Ovary (tissue), 7 donors: ENCODE measurements at regions not wholly inside any gene's neighbourhood (a gene's known extent, or its start where the extent isn't known, plus 50 kb on each side); places are given as distances from the start of the nearest gene placed in this dataset.

Experiments used
- DNase-seq, 5 donors: peaks; one replicate each; pipeline ENCODE4 v3.0.0-alpha.2; 2019 to 2020
- H3K27ac ChIP-seq, 2 donors: fragments of 200-600 bp; one replicate each; pipeline versions ENCODE4 v1.5.1 to v1.8.0; 2019 to 2022
- H3K27me3 ChIP-seq: fragments of 200-600 bp; one replicate; pipeline ENCODE4 v1.8.0; 2022
- H3K36me3 ChIP-seq: fragments of 200-600 bp; sonication (generic); one replicate; pipeline ENCODE4 v1.5.1; 2019
- H3K4me1 ChIP-seq: one replicate; pipeline ENCODE4 v1.8.1; 2013; ENCODE audit warnings: mild to moderate bottlenecking, moderate library complexity; ENCODE audit not compliant: insufficient read depth
- H3K4me3 ChIP-seq: fragments of 200-600 bp; sonication (generic); one replicate; pipeline ENCODE4 v1.5.1; 2017
- H3K9me3 ChIP-seq, 2 donors: fragments of 200-600 bp in 1 of 2; sonication (generic) in 1 of 2; one replicate each; pipeline versions ENCODE4 v1.5.1 to v1.8.1; 2013 to 2019; ENCODE audit warnings: mild to moderate bottlenecking in 1 of 2, moderate library complexity in 1 of 2
- CTCF ChIP-seq, 3 donors: fragments of 450-650 bp in 2 of 3; fragments of 200-600 bp in 1 of 3; IDR thresholded peaks; one replicate each; pipeline versions ENCODE4 v1.5.1 to v1.8.0; 2016 to 2022; ENCODE audit warnings: antibody characterized with exemption in 3 of 3, mild to moderate bottlenecking in 1 of 3
- EP300 ChIP-seq: sonication (generic); formaldehyde crosslinking; IDR thresholded peaks from one replicate; pipeline ENCODE4 v1.6.1; 2017; ENCODE audit warnings: antibody characterized with exemption
- POLR2A ChIP-seq: fragments of 450-650 bp; IDR thresholded peaks from one replicate; pipeline ENCODE4 v1.6.1; 2017; ENCODE audit warnings: antibody characterized with exemption, mild to moderate bottlenecking, moderate library complexity
- WGBS, 3 donors: extraction: QIAGEN DNeasy Blood & Tissue Kit in 1 of 3; methylation state at CpG; one replicate each; pipeline versions ENCODE4 v1.1.5 to v1.1.7; 2013 to 2017; 5-methylcytosine and 5-hydroxymethylcytosine counted together
- intact Hi-C, 4 donors: fragments of 100-400 bp; cut with DNase I; formaldehyde crosslinking; loops; one replicate each; pipeline versions ENCODE4 v1.11.0 to v1.15.1; 2022 to 2023
- donor health status: DM: no; HTN: no; CAD: no; lungs with moderate emphysema.
- donor health status: DM: no; HTN: no; CAD: no.
- donor health status: Bipolar disorder and iron deficiency.
- donor health status: DM: no; HTN: no; CAD: no.
- donor health status: DM: yes; HTN: yes; CAD: no.

- intact Hi-C loops, result no loop called here
- H3K27me3 ChIP-seq, result no peaks in the 10 kb centered on the region
- H3K27ac ChIP-seq, result no peak overlapping the region
- WGBS, 3 donors, result 92 to 93% (median 92%) methylated on average over 5 of the region's 5 CpGs
- H3K4me1 ChIP-seq, result no peaks in the 10 kb centered on the region
- no peak for DNase-seq
- no peaks in the 10 kb centered on the region for H3K9me3 ChIP-seq
- H3K4me3 ChIP-seq, result no peak overlapping the region
- TF ChIP-seq CTCF (IDR thresholded peaks at IDR 0.05) (no peak), EP300 (no peak), POLR2A (no peak)
- H3K36me3 ChIP-seq, result no peaks in the 10 kb centered on the region
These were observed 341.1 kb upstream of the ZFP64 start for GRCh38 chr20:52532674-52533073.

- Histone ChIP-seq H3K27me3 (no peaks in the 10 kb centered on the region), H3K4me1 (no peaks in the 10 kb centered on the region), H3K9me3 (no peaks in the 10 kb centered on the region), H3K27ac (no peak overlapping the region), H3K36me3 (no peaks in the 10 kb centered on the region), H3K4me3 (no peak overlapping the region)
- TF ChIP-seq CTCF (IDR thresholded peaks at IDR 0.05) (no peak), EP300 (no peak), POLR2A (no peak)
- 72 to 84% (median 76%) methylated on average over 1 of the region's 1 CpG for WGBS, 3 donors
- intact Hi-C loops, result no loop called here
- no peak for DNase-seq
These were observed 339.0 kb upstream of the ZFP64 start for GRCh38 chr20:52530571-52530970.

GRCh38 chr20:52529826-52530225 is 338.2 kb upstream of the ZFP64 start:
- no peak overlapping the region for H3K27ac ChIP-seq

GRCh38 chr20:52524861-52525260 is 333.3 kb upstream of the ZFP64 start:
- H3K9me3 ChIP-seq, result no peaks in the 10 kb centered on the region
- no peaks in the 10 kb centered on the region for H3K4me1 ChIP-seq
- DNase-seq, result no peak
- H3K4me3 ChIP-seq, result no peak overlapping the region
- H3K27ac ChIP-seq, result no peak overlapping the region
- 88 to 91% (median 89%) methylated on average over 2 of the region's 2 CpGs for WGBS, 3 donors
- TF ChIP-seq CTCF (IDR thresholded peaks at IDR 0.05) (no peak), POLR2A (no peak), EP300 (no peak)
- intact Hi-C loops, result no loop called here
- H3K36me3 ChIP-seq, result no peaks in the 10 kb centered on the region
- H3K27me3 ChIP-seq, result no peaks in the 10 kb centered on the region

More at GRCh38 chr20:52529826-52530225, 338.2 kb upstream of the ZFP64 start:
- Histone ChIP-seq H3K4me3 (no peak overlapping the region), H3K36me3 (no peaks in the 10 kb centered on the region), H3K9me3 (no peaks in the 10 kb centered on the region), H3K27me3 (no peaks in the 10 kb centered on the region), H3K4me1 (no peaks in the 10 kb centered on the region)
- TF ChIP-seq EP300 (no peak), CTCF (IDR thresholded peaks at IDR 0.05) (no peak), POLR2A (no peak)
- 39 to 50% (median 45%) methylated on average over 7 of the region's 7 CpGs for WGBS, 3 donors
- no peak for DNase-seq
- intact Hi-C loops, result no loop called here

- Histone ChIP-seq H3K4me1 (no peaks in the 10 kb centered on the region), H3K27ac (no peak overlapping the region), H3K9me3 (no peaks in the 10 kb centered on the region), H3K36me3 (no peaks in the 10 kb centered on the region), H3K27me3 (no peaks in the 10 kb centered on the region), H3K4me3 (no peak overlapping the region)
- no peak for DNase-seq
- intact Hi-C loops, result no loop called here
- WGBS, 3 donors, result 55 to 57% (median 55%) methylated on average over 3 of the region's 3 CpGs
- TF ChIP-seq CTCF (IDR thresholded peaks at IDR 0.05) (no peak), POLR2A (no peak), EP300 (no peak)
These were observed 327.2 kb upstream of the ZFP64 start for GRCh38 chr20:52518735-52519134.
